Keratinocyte (primary cell): ENCODE measurements at regions not wholly inside any gene's neighbourhood (a gene's known extent, or its start where the extent isn't known, plus 50 kb on each side); places are given as distances from the start of the nearest gene placed in this dataset.

Experiments used
- DNase-seq: peaks from one replicate; pipeline ENCODE4 v3.0.0-alpha.2; 2011; ENCODE audit warnings: low read depth, missing footprints, low spot score
- FAIRE-seq: peaks from 2 replicates; lab custom pipeline; 2011; peaks lifted over from hg19 to GRCh38; lab: Jason Lieb, UNC
- H2AFZ ChIP-seq: 2 replicates; pipeline ENCODE4 v1.6.0; 2012; ENCODE audit warnings: low read length, control low read depth, inconsistent platforms; ENCODE audit not compliant: control insufficient read depth
- H3K27ac ChIP-seq: 2 replicates; pipeline ENCODE4 v1.5.1; 2011; ENCODE audit warnings: low read length; ENCODE audit not compliant: control insufficient read depth, insufficient read depth
- H3K27me3 ChIP-seq: 3 replicates; pipeline ENCODE4 v1.6.0; 2011; ENCODE audit warnings: low read length; ENCODE audit not compliant: control insufficient read depth, insufficient read depth; ENCODE audit errors: extremely low read depth
- H3K36me3 ChIP-seq, 2 experiments: 2 replicates in 1 of 2; 3 replicates in 1 of 2; pipeline ENCODE4 v1.5.1; 2011; ENCODE audit warnings: low read length in 2 of 2, mild to moderate bottlenecking in 1 of 2; ENCODE audit not compliant: control insufficient read depth in 2 of 2, insufficient read depth in 2 of 2; ENCODE audit errors: extremely low read depth in 1 of 2
- H3K4me1 ChIP-seq: 3 replicates; pipeline ENCODE4 v1.5.1; 2011; ENCODE audit warnings: low read length; ENCODE audit not compliant: control insufficient read depth, insufficient read depth; ENCODE audit errors: extremely low read depth
- H3K4me2 ChIP-seq: 3 replicates; pipeline ENCODE4 v1.6.0; 2011; ENCODE audit warnings: low read depth, low read length; ENCODE audit not compliant: control insufficient read depth, insufficient read depth; ENCODE audit errors: extremely low read depth
- H3K4me3 ChIP-seq, 3 experiments: fragments of 200-600 bp in 1 of 3; sonication (generic) in 1 of 3; 2 replicates in 2 of 3; 3 replicates in 1 of 3; pipeline ENCODE4 v1.5.1; 2011 to 2016; ENCODE audit warnings: low read length in 3 of 3, mild to moderate bottlenecking in 3 of 3, control low read depth in 2 of 3, inconsistent platforms in 1 of 3, low read depth in 1 of 3, mixed read lengths in 1 of 3, mixed run types in 1 of 3, moderate library complexity in 1 of 3; ENCODE audit not compliant: control insufficient read depth in 2 of 3, insufficient read depth in 2 of 3; ENCODE audit errors: extremely low read depth in 1 of 3
- H3K79me2 ChIP-seq: 2 replicates; pipeline ENCODE4 v1.6.0; 2012; ENCODE audit warnings: low read length; ENCODE audit not compliant: control insufficient read depth, insufficient read depth
- H3K9ac ChIP-seq: 3 replicates; pipeline ENCODE4 v1.6.0; 2011; ENCODE audit warnings: low read length; ENCODE audit not compliant: control insufficient read depth, insufficient read depth; ENCODE audit errors: extremely low read depth
- H3K9me1 ChIP-seq: 3 replicates; pipeline ENCODE4 v1.6.0; 2011; ENCODE audit warnings: low read length; ENCODE audit not compliant: control insufficient read depth, insufficient read depth; ENCODE audit errors: extremely low read depth
- H3K9me3 ChIP-seq: 2 replicates; pipeline ENCODE4 v1.5.1; 2012; ENCODE audit warnings: low read depth, low read length; ENCODE audit not compliant: control insufficient read depth
- H4K20me1 ChIP-seq: 3 replicates; pipeline ENCODE4 v1.6.0; 2011; ENCODE audit warnings: low read length; ENCODE audit not compliant: control insufficient read depth, insufficient read depth; ENCODE audit errors: extremely low read depth
- EZH2 ChIP-seq: IDR thresholded peaks from one replicate; pipeline ENCODE4 v1.6.1; 2012; ENCODE audit warnings: inconsistent platforms, mild to moderate bottlenecking, low read length, moderate library complexity
- dilution Hi-C: fragments of 300-500 bp; cut with MboI; formaldehyde crosslinking; loops from one replicate; pipeline ENCODE4 v1.7.0; 2020; ENCODE audit warnings: low sequenced_read_pairs; ENCODE audit not compliant: extremely low pct_ligation_motif_present

DNA sequence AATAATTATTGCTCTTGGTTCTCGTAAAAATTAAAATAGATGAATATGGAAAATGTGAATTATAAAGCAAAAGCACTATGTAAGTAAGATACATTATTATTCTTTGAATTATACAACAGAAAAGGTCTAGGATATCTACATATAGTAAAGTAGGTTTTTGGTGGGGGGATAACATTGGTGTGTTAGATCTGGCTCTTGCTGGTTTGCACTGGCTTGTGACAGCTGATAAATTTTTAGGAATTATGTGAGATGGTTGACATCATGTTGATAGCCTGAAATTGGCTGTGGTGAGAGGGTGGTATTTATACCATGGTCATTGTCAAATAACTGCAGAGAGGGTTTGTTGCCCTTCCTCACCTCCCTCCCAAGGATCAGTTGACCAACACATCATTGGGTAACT, 50.7 kb upstream of the BTG1 start:
- Histone ChIP-seq H3K9ac (no peak overlapping the region), H4K20me1 (no peaks in the 10 kb centered on the region), H3K4me1 (no peaks in the 10 kb centered on the region), H3K9me1 (no peaks in the 10 kb centered on the region), H3K4me3 (no peak overlapping the region), H3K27ac (no peak overlapping the region), H3K4me2 (no peak overlapping the region), H2AFZ (no peak overlapping the region), H3K79me2 (no peaks in the 10 kb centered on the region), H3K36me3 (no peaks in the 10 kb centered on the region), H3K9me3 (peaks cover 2% of the 10 kb centered on the region), H3K27me3 (no peaks in the 10 kb centered on the region)
- no peak for FAIRE-seq
- no peak for DNase-seq
- TF ChIP-seq EZH2 = no peak
- dilution Hi-C loops = no loop called here
